ENCODE measurements at regions not wholly inside any gene's neighbourhood (a gene's known extent, or its start where the extent isn't known, plus 50 kb on each side); places are given as distances from the start of the nearest gene placed in this dataset.

GRCh38 chr7:112581529-112581928, 100.7 kb downstream of the LSMEM1 start:
- no peak for TF ChIP-seq CTCF (IDR thresholded peaks at IDR 0.05)

- no peak for TF ChIP-seq CTCF (IDR thresholded peaks at IDR 0.05)
Observed at GRCh38 chr7:112584290-112584689, 103.5 kb downstream of the LSMEM1 start.

- TF ChIP-seq CTCF (IDR thresholded peaks at IDR 0.05), result no peak
Observed at GRCh38 chr7:112587504-112587903, 106.7 kb downstream of the LSMEM1 start.

GRCh38 chr7:112594397-112594796, 113.6 kb downstream of the LSMEM1 start:
- no peak for TF ChIP-seq CTCF (IDR thresholded peaks at IDR 0.05)

GRCh38 chr7:112596260-112596659, 115.5 kb downstream of the LSMEM1 start:
- TF ChIP-seq CTCF (IDR thresholded peaks at IDR 0.05), result no peak

- no peak for TF ChIP-seq CTCF (IDR thresholded peaks at IDR 0.05)
Observed at GRCh38 chr7:112596981-112597380, 116.2 kb downstream of the LSMEM1 start.

GRCh38 chr7:112603673-112604072, 122.9 kb downstream of the LSMEM1 start:
- no peak for TF ChIP-seq CTCF (IDR thresholded peaks at IDR 0.05)

GRCh38 chr7:112610636-112611035, 129.8 kb downstream of the LSMEM1 start:
- no peak for TF ChIP-seq CTCF (IDR thresholded peaks at IDR 0.05)
